ENCODE measurements at regions not wholly inside any gene's neighbourhood (a gene's known extent, or its start where the extent isn't known, plus 50 kb on each side); places are given as distances from the start of the nearest gene placed in this dataset.
"Not testable (repeated sequence)": the region's sequence is repeated elsewhere in the genome, so short reads cannot be mapped to it uniquely, and the experiment has no call there.

DNA sequence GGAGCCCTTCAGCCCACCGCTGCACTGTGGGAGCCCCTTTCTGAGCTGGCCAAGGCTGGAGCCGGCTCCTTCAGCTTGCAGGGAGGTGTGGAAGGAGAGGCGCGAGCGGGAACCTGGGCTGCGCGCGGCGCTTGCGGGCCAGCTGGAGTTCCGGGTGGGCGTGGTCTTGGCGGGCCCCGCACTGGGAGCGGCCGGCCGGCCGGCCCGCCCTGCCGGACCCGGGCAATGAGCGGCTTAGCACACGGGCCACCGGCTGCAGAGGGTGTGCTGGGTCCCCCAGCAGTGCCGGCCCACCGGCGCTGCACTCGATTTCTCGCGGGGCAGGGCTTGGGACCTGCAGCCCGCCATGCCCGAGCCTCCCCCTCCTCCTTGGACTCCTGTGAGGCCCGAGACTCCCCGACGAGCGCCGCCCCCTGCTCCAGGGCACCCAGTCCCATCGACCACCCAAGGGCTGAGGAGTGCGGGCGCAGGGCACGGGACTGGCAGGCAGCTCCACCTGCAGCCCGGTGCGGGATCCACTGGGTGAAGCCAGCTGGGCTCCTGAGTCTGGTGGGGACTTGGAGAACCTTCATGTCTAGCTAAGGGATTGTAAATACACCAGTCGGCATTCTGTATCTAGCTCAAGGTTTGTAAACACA is 886.5 kb downstream of the FSTL5 start:
- TF ChIP-seq EZH2 (IDR thresholded peaks at IDR 0.05; ENCODE audit: insufficient read depth, poor library complexity, severe bottlenecking); EZH2phosphoT487 (IDR thresholded peaks at IDR 0.05; ENCODE audit: insufficient read depth, low read depth): not testable (repeated sequence)

Data from GM23248 (cell line).